ENCODE measurements at regions not wholly inside any gene's neighbourhood (a gene's known extent, or its start where the extent isn't known, plus 50 kb on each side); places are given as distances from the start of the nearest gene placed in this dataset.

- TF ChIP-seq CTCF (IDR thresholded peaks at IDR 0.05) (no peak), POLR2A (IDR thresholded peaks at IDR 0.05) (no peak)
Measured at GRCh38 chr20:47917549-47918070, 132.3 kb upstream of the SULF2 start.

All from right lobe of liver (tissue), 4 donors.